ENCODE measurements at regions not wholly inside any gene's neighbourhood (a gene's known extent, or its start where the extent isn't known, plus 50 kb on each side); places are given as distances from the start of the nearest gene placed in this dataset.

DNA sequence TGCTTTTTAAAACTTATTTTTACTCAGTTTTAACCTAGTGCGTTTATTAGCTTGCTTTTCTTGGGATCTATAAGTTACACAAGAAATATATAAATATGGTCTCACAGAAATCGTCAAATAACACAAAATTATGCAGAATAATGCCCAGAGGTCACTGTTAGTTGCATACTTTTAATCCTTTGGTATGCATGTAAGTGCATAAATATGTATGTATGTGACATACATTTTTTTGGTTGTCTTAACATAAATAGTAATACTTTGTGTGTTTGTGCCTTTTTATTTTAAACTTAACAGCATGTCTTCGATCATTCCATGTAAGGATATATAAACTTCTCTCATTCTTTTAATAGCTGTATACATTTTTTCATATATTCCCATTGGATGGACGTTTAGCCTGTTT lies 459.6 kb downstream of the PCNX1 start:
- H3K56ac ChIP-seq (ENCODE audit: insufficient read length, low read depth, low read length) = no peak overlapping the region
- no peak overlapping the region for H2AFZ ChIP-seq (ENCODE audit: low read length)
- H3K9me3 ChIP-seq (ENCODE audit: control insufficient read depth, low read depth, low read length) = no peaks in the 10 kb centered on the region
- H4K20me1 ChIP-seq (ENCODE audit: control insufficient read depth, insufficient read depth, insufficient read length) = no peaks in the 10 kb centered on the region
- H2BK5ac ChIP-seq (ENCODE audit: insufficient read length, low read length) = no peak overlapping the region
- no peak overlapping the region for H3K4me2 ChIP-seq (ENCODE audit: insufficient read depth, insufficient read length, low read length)
- H3K27me3 ChIP-seq (ENCODE audit: insufficient read depth, low read length) = no peaks in the 10 kb centered on the region
- H3K9ac ChIP-seq (ENCODE audit: extremely low read depth, insufficient read length, low read length) = no peak overlapping the region
- Mint-ChIP-seq H3K27me3 (ENCODE audit: low read depth) (no peaks in the 10 kb centered on the region), H3K4me1 (peaks cover 9 to 13% of the 10 kb centered on the region in 2 experiments), H3K36me3 (ENCODE audit: insufficient read depth in 1 of 3, low read depth in 3 of 3) (peaks cover 0 to 4% (median 2%) of the 10 kb centered on the region in 3 experiments; a peak in 5 of 7 replicates), H3K4me3 (no peak overlapping the region), H3K9me3 (peaks cover 3 to 4% of the 10 kb centered on the region in 2 experiments; a peak in 4 of 5 replicates), H3K27ac (no peak overlapping the region)
- peaks cover 4% of the 10 kb centered on the region for H3K79me1 ChIP-seq (ENCODE audit: insufficient read depth, low read depth, low read length, poor library complexity, severe bottlenecking)
- H3K4me1 ChIP-seq (ENCODE audit: insufficient read depth, low read length) = peaks cover under 1% of the 10 kb centered on the region; the same call in 1 of the 2 replicates
- H4K8ac ChIP-seq (replicated peaks; ENCODE audit: insufficient read length, low read depth, low read length) = no peak overlapping the region
- H2BK20ac ChIP-seq (ENCODE audit: low read depth, low read length, poor library complexity, severe bottlenecking) = no peak overlapping the region
- H3K27ac ChIP-seq (ENCODE audit: insufficient read length, low read depth, low read length) = no peak overlapping the region
- no peak for DNase-seq
- H3K18ac ChIP-seq (ENCODE audit: insufficient read length, low read depth, low read length) = no peak overlapping the region
- H2BK15ac ChIP-seq (ENCODE audit: low read depth, low read length) = no peak overlapping the region
- H3K14ac ChIP-seq (ENCODE audit: insufficient read depth, low read length) = no peak overlapping the region
- H2BK12ac ChIP-seq (ENCODE audit: insufficient read length, low read depth, low read length) = no peak overlapping the region
- H2BK120ac ChIP-seq (ENCODE audit: low read depth, low read length, poor library complexity, severe bottlenecking) = no peak overlapping the region
- no peak overlapping the region for H3K4ac ChIP-seq (ENCODE audit: low read depth, low read length)
- H3K23me2 ChIP-seq (ENCODE audit: insufficient read length, low read depth, low read length, poor library complexity, severe bottlenecking) = no peaks in the 10 kb centered on the region
- no peak overlapping the region for H2AK5ac ChIP-seq (ENCODE audit: insufficient read length, low read length)
- no peak overlapping the region for H4K91ac ChIP-seq (ENCODE audit: insufficient read length, low read depth, low read length)
- WGBS (ENCODE audit: extremely low coverage, insufficient read length, low lambda C conversion rate) = no CpG with 5 or more reads among the region's 4 CpGs
- TF ChIP-seq CTCF (conservative IDR thresholded peaks at IDR 0.05) = no peak
- no peak overlapping the region for H4K5ac ChIP-seq (ENCODE audit: insufficient read length, low read depth, low read length)
- no peak overlapping the region for H3T11ph ChIP-seq (ENCODE audit: low read length)
- H3K23ac ChIP-seq (ENCODE audit: insufficient read length, low read depth, low read length) = no peak overlapping the region
- peaks cover 17% of the 10 kb centered on the region; the same call in 1 of the 2 replicates for H3K79me2 ChIP-seq (ENCODE audit: insufficient read depth, low read length)
